ENCODE measurements at regions not wholly inside any gene's neighbourhood (a gene's known extent, or its start where the extent isn't known, plus 50 kb on each side); places are given as distances from the start of the nearest gene placed in this dataset.

DNA sequence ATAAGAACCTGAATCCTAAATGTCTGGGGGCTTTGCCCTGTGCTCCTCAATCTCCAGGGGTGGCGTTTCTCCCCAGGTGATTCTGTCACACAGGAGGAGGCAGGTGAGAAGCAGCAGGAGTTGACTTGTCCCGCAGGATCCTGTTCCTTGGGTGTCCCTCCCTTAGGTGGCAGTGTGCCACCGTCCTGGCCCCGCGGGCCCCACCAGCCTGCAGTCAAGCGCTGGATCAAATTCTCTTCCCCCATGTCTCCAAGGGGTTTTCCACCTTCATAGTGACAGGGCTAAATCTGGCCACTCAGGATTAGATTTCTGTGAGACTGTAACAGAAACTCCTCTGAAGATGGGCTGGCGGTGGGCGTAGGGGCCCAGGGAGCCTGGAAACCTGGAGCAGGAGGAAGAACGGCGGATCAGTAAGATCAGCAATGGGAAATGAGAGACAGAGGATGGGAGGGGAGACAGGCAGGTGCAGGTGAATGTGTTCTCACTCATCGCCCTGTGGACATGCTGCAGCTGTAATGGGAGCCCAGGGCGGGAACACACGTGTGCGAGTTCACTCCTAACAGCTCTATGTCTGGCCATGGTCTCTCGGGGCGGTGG lies 329.2 kb upstream of the COBL start:
- DNase-seq (ENCODE audit: low read depth in 4 of 4, low spot score in 3 of 4) = no peak

GRCh38 chr7:51645255-51645654 lies 328.6 kb upstream of the COBL start:
- no peak for DNase-seq (ENCODE audit: low read depth in 4 of 4, low spot score in 3 of 4)

- no peak for DNase-seq (ENCODE audit: low read depth in 4 of 4, low spot score in 3 of 4)
These were observed 327.6 kb upstream of the COBL start for GRCh38 chr7:51644216-51644615.

GRCh38 chr7:51640841-51641240 lies 324.2 kb upstream of the COBL start:
- no peak for DNase-seq (ENCODE audit: low read depth in 4 of 4, low spot score in 3 of 4)

GRCh38 chr7:51639661-51640334 lies 323.2 kb upstream of the COBL start:
- no peak for DNase-seq (ENCODE audit: low read depth in 4 of 4, low spot score in 3 of 4)

DNA sequence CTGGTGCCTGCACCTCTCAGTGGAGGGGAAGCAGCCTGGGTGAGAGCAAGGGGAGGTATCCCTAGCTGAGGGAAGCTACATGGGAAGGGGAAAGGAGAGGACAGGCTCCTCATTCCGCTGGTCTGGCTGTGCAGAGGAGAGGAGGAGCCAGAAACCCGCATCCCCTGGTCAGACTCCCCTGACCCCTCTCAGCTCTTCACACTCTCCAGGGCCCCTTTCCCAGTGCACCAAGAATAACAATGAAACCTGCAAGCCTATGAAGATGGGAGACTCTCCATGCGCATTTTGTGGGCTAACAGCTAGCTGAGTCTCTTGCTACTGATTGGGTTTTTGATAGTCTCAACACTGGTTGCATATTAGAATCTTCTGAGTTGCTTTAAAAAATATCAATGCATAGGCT lies 319.9 kb upstream of the COBL start:
- no peak for DNase-seq (ENCODE audit: low read depth in 4 of 4, low spot score in 3 of 4)

GRCh38 chr7:51635775-51636174 lies 319.2 kb upstream of the COBL start:
- no peak for DNase-seq (ENCODE audit: low read depth in 4 of 4, low spot score in 3 of 4)

DNA sequence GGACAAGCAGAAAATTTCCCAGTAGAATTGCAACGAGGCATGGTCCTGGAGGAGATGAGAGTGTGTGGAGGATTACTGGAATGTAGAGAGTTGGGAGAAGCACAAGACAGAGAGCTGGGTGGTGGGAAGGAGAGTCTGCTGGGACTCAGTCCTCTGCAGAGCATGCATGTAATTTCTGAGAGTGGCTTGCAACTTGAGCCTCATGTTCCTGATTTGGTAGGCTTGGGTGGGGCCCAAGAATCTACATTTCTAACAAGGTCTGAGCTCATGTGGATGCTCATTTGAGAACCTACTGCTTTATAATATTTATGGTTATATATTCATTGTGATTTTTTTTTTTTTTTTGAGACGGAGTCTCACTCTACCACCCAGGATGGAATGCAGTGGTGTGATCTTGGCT lies 317.9 kb upstream of the COBL start:
- no peak for DNase-seq (ENCODE audit: low read depth in 4 of 4, low spot score in 3 of 4)

DNA sequence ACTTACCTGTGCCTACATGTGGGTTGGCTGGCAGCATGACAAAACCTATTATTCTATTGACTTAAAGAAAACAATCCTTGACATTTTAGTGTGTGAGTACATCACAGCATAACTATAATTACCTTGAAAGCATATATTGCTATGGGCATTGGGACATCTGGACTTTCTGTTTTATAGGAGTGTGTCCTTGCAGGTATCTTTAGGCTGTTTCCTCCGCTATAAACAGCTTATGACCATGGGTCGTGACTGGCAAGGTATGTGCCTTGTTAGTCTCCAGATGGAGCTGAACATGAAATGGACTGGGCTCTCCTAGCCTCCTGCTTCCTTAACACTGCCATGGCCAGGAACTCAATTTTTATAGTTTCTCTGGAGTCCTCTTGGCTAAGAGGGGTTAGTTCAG lies 317.4 kb upstream of the COBL start:
- DNase-seq (ENCODE audit: low read depth in 4 of 4, low spot score in 3 of 4) = no peak

DNA sequence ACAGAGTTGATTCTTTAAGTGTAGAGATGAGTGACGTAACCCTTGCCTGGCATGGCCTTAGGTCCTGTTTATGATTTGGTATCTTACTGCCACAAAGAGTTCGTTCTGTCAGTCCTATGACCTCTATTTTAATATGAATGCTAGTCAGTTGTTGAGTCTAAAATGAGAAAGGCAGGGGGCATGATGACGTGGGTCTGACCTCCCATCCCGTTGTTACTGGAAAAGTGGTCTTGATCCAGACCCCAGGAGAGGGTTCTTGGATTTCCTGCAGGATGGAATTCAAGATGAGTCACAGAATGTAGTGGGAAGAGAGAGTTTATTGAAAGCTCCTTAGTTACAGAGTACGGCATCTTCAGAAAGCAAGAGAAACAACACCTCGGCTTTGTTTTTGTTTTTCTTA lies 317.0 kb upstream of the COBL start:
- DNase-seq (ENCODE audit: low read depth in 4 of 4, low spot score in 3 of 4) = no peak

DNA sequence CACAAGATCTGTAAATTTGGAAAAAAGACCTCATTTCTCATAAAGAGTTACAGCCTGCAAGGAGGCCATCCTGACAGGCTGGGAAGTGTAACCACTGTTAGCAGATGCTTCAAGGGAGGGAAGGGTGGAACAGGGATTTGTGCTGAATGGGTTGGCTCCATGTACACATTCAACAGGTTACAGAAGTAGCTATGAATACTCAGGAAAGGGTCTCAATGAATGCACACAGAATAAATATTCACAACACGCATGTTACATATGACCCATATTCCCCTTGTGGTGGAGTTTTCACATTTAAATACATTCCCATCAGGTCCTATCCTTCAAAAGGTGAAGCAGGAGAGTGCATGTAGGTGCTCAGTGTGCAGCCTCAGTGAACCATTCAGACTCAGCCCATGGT lies 316.4 kb upstream of the COBL start:
- DNase-seq (ENCODE audit: low read depth in 4 of 4, low spot score in 3 of 4) = no peak

GRCh38 chr7:51630933-51631332 lies 314.3 kb upstream of the COBL start:
- no peak for DNase-seq (ENCODE audit: low read depth in 4 of 4, low spot score in 3 of 4)

GRCh38 chr7:51629206-51629605 lies 312.6 kb upstream of the COBL start:
- no peak for DNase-seq (ENCODE audit: low read depth in 4 of 4, low spot score in 3 of 4)

DNA sequence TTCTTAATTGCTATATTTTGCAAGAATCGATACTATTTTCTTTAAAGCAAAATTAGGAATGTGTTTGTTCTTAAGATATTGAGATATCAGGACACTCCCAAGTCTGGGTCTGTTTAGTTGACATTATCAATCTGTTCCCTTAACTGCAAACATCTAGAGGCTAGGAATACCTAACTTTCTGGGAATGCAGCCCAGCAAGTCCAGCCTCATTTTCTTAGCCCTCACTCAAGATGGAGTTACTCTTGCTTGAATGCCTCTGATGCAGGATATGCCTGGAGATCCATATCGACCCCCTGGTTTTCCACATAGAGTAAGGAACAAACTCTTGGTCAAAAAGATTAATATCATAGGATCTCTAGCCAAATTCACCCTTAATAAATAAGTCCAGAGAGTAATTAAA lies 305.3 kb upstream of the COBL start:
- no peak for DNase-seq (ENCODE audit: low read depth in 4 of 4, low spot score in 3 of 4)

- DNase-seq (ENCODE audit: low read depth in 4 of 4, low spot score in 3 of 4) = no peak
These were observed 304.1 kb upstream of the COBL start for GRCh38 chr7:51620706-51621105.

- no peak for DNase-seq (ENCODE audit: low read depth in 4 of 4, low spot score in 3 of 4)
These were observed 303.3 kb upstream of the COBL start for GRCh38 chr7:51619880-51620279.

GRCh38 chr7:51617686-51618085 lies 301.1 kb upstream of the COBL start:
- DNase-seq (ENCODE audit: low read depth in 4 of 4, low spot score in 3 of 4) = no peak

DNA sequence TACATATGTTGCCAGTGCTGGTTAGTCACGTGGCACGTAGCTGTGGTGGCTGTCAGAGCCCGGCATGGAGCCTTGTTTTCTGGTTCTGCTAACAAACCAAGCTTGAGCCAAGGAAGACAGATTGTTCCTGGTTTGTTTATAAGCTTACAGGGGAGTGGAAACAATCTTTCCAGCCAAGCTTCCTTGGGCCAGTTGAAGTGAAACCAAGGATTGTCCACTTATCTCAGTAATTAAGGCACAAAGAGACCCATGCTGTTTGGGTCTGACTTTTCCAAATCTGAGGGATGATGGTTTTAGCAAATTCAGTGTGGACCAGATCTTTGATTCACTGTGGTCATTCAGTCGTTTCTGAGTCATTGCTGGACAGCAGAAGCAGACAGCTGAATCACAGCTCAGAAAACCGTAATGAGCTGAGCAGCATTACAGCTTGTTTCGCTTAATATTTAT lies 297.3 kb upstream of the COBL start:
- DNase-seq (ENCODE audit: low read depth in 4 of 4, low spot score in 3 of 4) = no peak

DNA sequence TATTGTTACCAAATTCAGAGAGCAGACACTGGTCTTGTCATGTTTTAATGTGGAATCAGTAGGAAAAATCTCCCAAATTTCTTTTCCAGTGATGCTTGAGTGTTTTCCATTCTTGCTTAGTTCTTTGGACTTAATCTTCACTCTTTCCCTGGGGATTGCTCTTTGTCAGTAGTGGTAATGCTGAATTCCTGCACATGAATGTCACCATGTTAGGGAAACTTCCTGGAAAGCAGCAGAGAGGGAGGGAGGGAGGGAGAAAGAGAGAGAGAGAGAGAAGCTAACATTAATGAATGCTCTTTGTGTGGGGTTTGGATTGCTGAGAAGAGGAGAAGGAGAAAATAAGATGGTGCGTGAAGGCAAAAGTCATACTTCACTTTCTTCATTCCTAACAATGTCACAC lies 295.3 kb upstream of the COBL start:
- DNase-seq (ENCODE audit: low read depth in 4 of 4, low spot score in 3 of 4) = no peak

GRCh38 chr7:51607447-51607846 lies 290.8 kb upstream of the COBL start:
- no peak for DNase-seq (ENCODE audit: low read depth in 4 of 4, low spot score in 3 of 4)

GRCh38 chr7:51606601-51607154 lies 290.1 kb upstream of the COBL start:
- DNase-seq (ENCODE audit: low read depth in 4 of 4, low spot score in 3 of 4) = no peak

- no peak for DNase-seq (ENCODE audit: low read depth in 4 of 4, low spot score in 3 of 4)
These were observed 285.8 kb upstream of the COBL start for GRCh38 chr7:51602376-51602775.

Measured in right renal pelvis (tissue), 4 donors.